ENCODE measurements at regions not wholly inside any gene's neighbourhood (a gene's known extent, or its start where the extent isn't known, plus 50 kb on each side); places are given as distances from the start of the nearest gene placed in this dataset.

DNA sequence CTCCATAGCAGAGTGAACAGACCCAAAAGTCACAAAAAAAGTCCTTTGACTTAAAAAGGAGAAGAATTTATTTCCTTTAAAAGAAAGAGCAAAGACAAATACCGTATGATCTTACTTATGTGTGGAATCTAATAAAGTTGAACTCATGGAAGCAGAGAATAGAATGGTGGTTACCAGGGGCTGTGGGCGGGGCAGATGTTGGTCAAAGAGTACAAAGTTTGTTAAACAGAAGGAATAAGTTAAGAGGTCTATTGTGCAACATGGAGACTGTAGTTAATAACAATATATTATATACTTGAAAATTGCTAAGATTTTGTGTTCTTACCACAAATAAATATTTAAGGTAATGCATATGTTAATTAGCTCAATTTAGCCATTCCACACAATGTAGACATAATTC lies 173.3 kb upstream of the S100G start:
- Histone ChIP-seq H3K4me3 (no peak overlapping the region), H3K27me3 (ENCODE audit: control insufficient read depth in 3 of 3, insufficient read depth in 3 of 3, low read length in 2 of 3) (peaks cover 0 to 52% (median 26%) of the 10 kb centered on the region in 3 donors), H3K36me3 (ENCODE audit: control insufficient read depth in 4 of 4, insufficient read depth in 4 of 4, low read length in 4 of 4) (no peaks in the 10 kb centered on the region), H3K9ac (ENCODE audit: insufficient read depth in 1 of 2, low read length in 2 of 2) (no peak overlapping the region), H3K27ac (ENCODE audit: low read depth in 1 of 2, low read length in 1 of 2) (no peak overlapping the region), H3K9me3 (ENCODE audit: control insufficient read depth in 4 of 4, insufficient read depth in 3 of 4, low read length in 3 of 4) (no peaks in the 10 kb centered on the region), H3K4me1 (ENCODE audit: control insufficient read depth in 5 of 5, insufficient read depth in 5 of 5, low read length in 5 of 5) (peaks cover 0 to 2% (median 0%) of the 10 kb centered on the region in 5 donors)
- DNase-seq (no peak), ATAC-seq (ENCODE audit: insufficient read depth, low FRiP score) (no peak)
- no peak for TF ChIP-seq CTCF (IDR thresholded peaks at IDR 0.05; ENCODE audit: control extremely low read depth, extremely low read depth)
- WGBS, 2 donors: 87% methylated on average over 2 of the region's 2 CpGs

DNA sequence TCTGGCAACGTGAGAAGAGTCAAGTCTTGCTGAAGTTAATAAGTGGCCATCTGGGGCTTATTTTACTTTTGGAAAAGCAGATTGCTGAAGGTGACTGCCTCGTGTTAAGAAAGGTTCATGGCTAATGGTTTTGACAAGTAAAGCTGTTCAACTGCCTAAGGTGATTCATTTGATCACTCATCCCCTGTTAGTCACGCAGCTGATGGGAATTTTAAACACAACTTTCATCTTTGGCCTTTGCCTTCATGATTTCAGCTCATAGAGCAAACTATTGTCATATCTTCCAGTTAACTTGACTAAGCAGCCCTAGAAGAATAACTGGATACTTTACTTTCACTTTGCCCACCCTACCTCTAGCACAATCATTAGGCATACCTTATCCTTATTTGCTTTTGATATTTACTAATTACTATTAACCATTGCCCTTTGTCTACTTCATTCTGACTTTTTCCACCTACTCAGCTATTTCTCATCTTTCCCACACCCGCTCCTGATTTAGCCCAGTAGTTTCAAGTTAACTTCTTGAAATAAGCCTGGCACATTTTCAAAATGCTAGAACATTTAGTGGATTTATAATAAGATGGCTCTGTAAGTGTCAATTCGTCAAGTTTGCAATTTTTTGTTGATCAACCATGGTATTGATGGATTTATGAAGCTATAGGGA lies 170.6 kb upstream of the S100G start:
- Histone ChIP-seq H3K27ac (ENCODE audit: low read depth in 1 of 2, low read length in 1 of 2) (peak overlapping the region in 1 of 2 donors; percentile 45), H3K9ac (ENCODE audit: insufficient read depth in 1 of 2, low read length in 2 of 2) (no peak overlapping the region), H3K27me3 (ENCODE audit: control insufficient read depth in 3 of 3, insufficient read depth in 3 of 3, low read length in 2 of 3) (peaks cover 0 to 51% (median 28%) of the 10 kb centered on the region in 3 donors), H3K36me3 (ENCODE audit: control insufficient read depth in 4 of 4, insufficient read depth in 4 of 4, low read length in 4 of 4) (no peaks in the 10 kb centered on the region), H3K4me3 (no peak overlapping the region), H3K9me3 (ENCODE audit: control insufficient read depth in 4 of 4, insufficient read depth in 3 of 4, low read length in 3 of 4) (no peaks in the 10 kb centered on the region), H3K4me1 (ENCODE audit: control insufficient read depth in 5 of 5, insufficient read depth in 5 of 5, low read length in 5 of 5) (peaks cover 0 to 2% (median 0%) of the 10 kb centered on the region in 5 donors)
- no peak for ATAC-seq (ENCODE audit: insufficient read depth, low FRiP score)
- no peak for TF ChIP-seq CTCF (IDR thresholded peaks at IDR 0.05; ENCODE audit: control extremely low read depth, extremely low read depth)
- no peak for DNase-seq
- WGBS, 2 donors: 73 to 86% methylated on average over 5 of the region's 5 CpGs

GRCh38 chrX:16480049-16480448 lies 169.9 kb upstream of the S100G start:
- no peak for TF ChIP-seq CTCF (IDR thresholded peaks at IDR 0.05; ENCODE audit: control extremely low read depth, extremely low read depth)
- Histone ChIP-seq H3K4me3 (no peak overlapping the region), H3K4me1 (ENCODE audit: control insufficient read depth in 5 of 5, insufficient read depth in 5 of 5, low read length in 5 of 5) (peaks cover 0 to 2% (median 0%) of the 10 kb centered on the region in 5 donors), H3K9me3 (ENCODE audit: control insufficient read depth in 4 of 4, insufficient read depth in 3 of 4, low read length in 3 of 4) (no peaks in the 10 kb centered on the region), H3K27ac (ENCODE audit: low read depth in 1 of 2, low read length in 1 of 2) (no peak overlapping the region), H3K36me3 (ENCODE audit: control insufficient read depth in 4 of 4, insufficient read depth in 4 of 4, low read length in 4 of 4) (no peaks in the 10 kb centered on the region), H3K9ac (ENCODE audit: insufficient read depth in 1 of 2, low read length in 2 of 2) (no peak overlapping the region), H3K27me3 (ENCODE audit: control insufficient read depth in 3 of 3, insufficient read depth in 3 of 3, low read length in 2 of 3) (peaks cover 0 to 55% (median 29%) of the 10 kb centered on the region in 3 donors)
- DNase-seq (no peak), ATAC-seq (ENCODE audit: insufficient read depth, low FRiP score) (no peak)
- WGBS, 2 donors: 92 to 96% methylated on average over 4 of the region's 4 CpGs

- ATAC-seq (ENCODE audit: insufficient read depth, low FRiP score): no peak
- H3K27ac ChIP-seq (ENCODE audit: low read depth in 1 of 2, low read length in 1 of 2): no peak overlapping the region
- peaks cover 0 to 2% (median 0%) of the 10 kb centered on the region in 5 donors for H3K4me1 ChIP-seq (ENCODE audit: control insufficient read depth in 5 of 5, insufficient read depth in 5 of 5, low read length in 5 of 5)
- no peaks in the 10 kb centered on the region for H3K36me3 ChIP-seq (ENCODE audit: control insufficient read depth in 4 of 4, insufficient read depth in 4 of 4, low read length in 4 of 4)
- no peak overlapping the region for H3K9ac ChIP-seq (ENCODE audit: insufficient read depth in 1 of 2, low read length in 2 of 2)
- no peaks in the 10 kb centered on the region for H3K9me3 ChIP-seq (ENCODE audit: control insufficient read depth in 4 of 4, insufficient read depth in 3 of 4, low read length in 3 of 4)
- DNase-seq: no peak
- peaks cover 0 to 61% (median 37%) of the 10 kb centered on the region in 3 donors for H3K27me3 ChIP-seq (ENCODE audit: control insufficient read depth in 3 of 3, insufficient read depth in 3 of 3, low read length in 2 of 3)
- TF ChIP-seq CTCF (IDR thresholded peaks at IDR 0.05; ENCODE audit: control extremely low read depth, extremely low read depth): no peak
- H3K4me3 ChIP-seq: no peak overlapping the region
Measured at GRCh38 chrX:16484338-16484737, 165.6 kb upstream of the S100G start.
